HepG2 (cell line): ENCODE measurements at regions not wholly inside any gene's neighbourhood (a gene's known extent, or its start where the extent isn't known, plus 50 kb on each side); places are given as distances from the start of the nearest gene placed in this dataset.

Experiments
- ATAC-seq: fragments of 200-7000 bp; cut with Tn5 transposase; 3 replicates; pipeline ENCODE4 v1.9.1; 2020; ENCODE audit warnings: mild to moderate bottlenecking, moderate library complexity
- BruUV-seq: library from RNA; stranded (reverse); fragments of 400-500 nt; replicated peaks from 2 replicates; lab custom pipeline; 2021; lab: Mats Ljungman, UMichigan
- CTCF ChIA-PET: fragments of 300-600 bp; formaldehyde crosslinking; extraction: SDS; loops from one replicate; lab custom pipeline; 2021; ENCODE audit warnings: low total read pairs, inconsistent platforms, low intra/inter-chr PET ratio; lab: Yijun Ruan, JAX
- POLR2A ChIA-PET: fragments of 350-600 bp; sonication (Branson Sonifier 250); formaldehyde crosslinking; loops from one replicate; lab custom pipeline; 2020; ENCODE audit warnings: antibody characterized with exemption, inconsistent platforms; lab: Yijun Ruan, JAX
- DNase-seq: peaks from one replicate; pipeline ENCODE4 v3.0.0-alpha.2; 2015; ENCODE audit warnings: low spot score
- FAIRE-seq: peaks from 3 replicates; lab custom pipeline; 2011; peaks lifted over from hg19 to GRCh38; lab: Jason Lieb, UNC
- H2AFZ ChIP-seq: one replicate; pipeline ENCODE4 v1.6.1; 2011; ENCODE audit warnings: low read length, inconsistent platforms
- H3K27ac ChIP-seq: fragments of 300-600 bp; 3 replicates; pipeline ENCODE4 v1.8.0; 2011; ENCODE audit warnings: mixed run types, mild to moderate bottlenecking, mixed read lengths, low read length, inconsistent platforms; ENCODE audit not compliant: insufficient read depth; ENCODE audit errors: extremely low read length
- H3K27me3 ChIP-seq, 2 experiments: fragments of 200-600 bp in 1 of 2; 2 replicates in 1 of 2; 3 replicates in 1 of 2; pipeline versions ENCODE4 v1.6.0 to v1.8.0; 2011; ENCODE audit warnings: low read length in 2 of 2, mild to moderate bottlenecking in 2 of 2, moderate library complexity in 2 of 2, inconsistent platforms in 1 of 2; ENCODE audit not compliant: insufficient read depth in 2 of 2, control insufficient read depth in 1 of 2
- H3K36me3 ChIP-seq, 2 experiments: fragments of 200-600 bp in 1 of 2; replicated peaks in 1 of 2; 2 replicates in 1 of 2; 3 replicates in 1 of 2; pipeline versions ENCODE4 v1.5.1 to v1.8.0; 2011; ENCODE audit warnings: low read length in 2 of 2, inconsistent platforms in 1 of 2; ENCODE audit not compliant: insufficient read depth in 2 of 2, control insufficient read depth in 1 of 2
- H3K4me1 ChIP-seq: 2 replicates; pipeline ENCODE4 v1.5.1; 2012; ENCODE audit warnings: low read length, inconsistent platforms; ENCODE audit not compliant: insufficient read depth
- H3K4me2 ChIP-seq: 2 replicates; pipeline ENCODE4 v1.6.0; 2011; ENCODE audit warnings: low read depth, low read length, inconsistent platforms
- H3K4me3 ChIP-seq, 3 experiments: fragments of 200-600 bp in 1 of 3; sonication (generic), shearing (Covaris generic) in 1 of 3; replicated peaks in 1 of 3; 2 replicates each; pipeline ENCODE4 v1.5.1; 2011 to 2016; ENCODE audit warnings: low read length in 3 of 3, inconsistent platforms in 2 of 3, low read depth in 2 of 3, mild to moderate bottlenecking in 2 of 3, control low read depth in 1 of 3, mixed read lengths in 1 of 3; ENCODE audit not compliant: insufficient read depth in 1 of 3
- H3K79me2 ChIP-seq: one replicate; pipeline ENCODE4 v1.6.1; 2011; ENCODE audit warnings: low read length, inconsistent platforms; ENCODE audit not compliant: insufficient read depth
- H3K9ac ChIP-seq: 2 replicates; pipeline ENCODE4 v1.6.0; 2011; ENCODE audit warnings: mild to moderate bottlenecking, low read depth, low read length, inconsistent platforms; ENCODE audit not compliant: insufficient read depth
- H3K9me3 ChIP-seq: 2 replicates; pipeline ENCODE4 v1.5.1; 2012; ENCODE audit warnings: mild to moderate bottlenecking, low read length
- H4K20me1 ChIP-seq: 2 replicates; pipeline ENCODE4 v1.6.0; 2011; ENCODE audit warnings: inconsistent platforms, mild to moderate bottlenecking, low read length, moderate library complexity; ENCODE audit not compliant: insufficient read depth
- AHR ChIP-seq: IDR thresholded peaks from 2 replicates; pipeline ENCODE4 v1.6.1; 2018; ENCODE audit warnings: missing genetic modification reagents, missing compliant biosample characterization
- CC2D1A ChIP-seq: sonication (generic); formaldehyde crosslinking; IDR thresholded peaks from 2 replicates; pipeline ENCODE4 v1.8.1; 2023; ENCODE audit warnings: mild to moderate bottlenecking, missing genetic modification reagents
- CTCF ChIP-seq: sonication (generic); formaldehyde crosslinking; IDR thresholded peaks from 2 replicates; pipeline ENCODE4 v1.5.0; 2020; ENCODE audit warnings: mild to moderate bottlenecking, missing genetic modification reagents, moderate library complexity
- GABPB1 ChIP-seq: IDR thresholded peaks from 2 replicates; pipeline ENCODE4 v1.6.1; 2016; ENCODE audit warnings: mild to moderate bottlenecking, missing genetic modification reagents, moderate library complexity, missing compliant biosample characterization
- HDAC2 ChIP-seq: sonication (generic); formaldehyde crosslinking; IDR thresholded peaks from 2 replicates; pipeline ENCODE4 v1.4.0; 2020; ENCODE audit warnings: missing genetic modification reagents
- NFE2 ChIP-seq: sonication (generic); formaldehyde crosslinking; IDR thresholded peaks from 2 replicates; pipeline ENCODE4 v1.4.0; 2020; ENCODE audit warnings: missing genetic modification reagents
- PAXIP1 ChIP-seq: sonication (generic); formaldehyde crosslinking; conservative IDR thresholded peaks from 2 replicates; pipeline ENCODE4 v1.4.0; 2020; ENCODE audit warnings: mild to moderate bottlenecking, missing genetic modification reagents, moderate library complexity
- RAD21 ChIP-seq: fragments of 450-650 bp; formaldehyde crosslinking; IDR thresholded peaks from 2 replicates; pipeline ENCODE4 v1.5.0; 2020; ENCODE audit warnings: mild to moderate bottlenecking
- SPEN ChIP-seq: sonication (generic); formaldehyde crosslinking; IDR thresholded peaks from 2 replicates; pipeline ENCODE4 v1.5.1; 2020; ENCODE audit warnings: low read depth, mild to moderate bottlenecking, missing genetic modification reagents
- ZBTB46 ChIP-seq: sonication (generic); formaldehyde crosslinking; IDR thresholded peaks from 2 replicates; pipeline ENCODE4 v1.4.0; 2020; ENCODE audit warnings: mild to moderate bottlenecking, missing genetic modification reagents, borderline replicate concordance
- ZC3H13 ChIP-seq: sonication (generic); formaldehyde crosslinking; IDR thresholded peaks from 2 replicates; pipeline ENCODE4 v1.8.1; 2023; ENCODE audit warnings: mild to moderate bottlenecking, missing genetic modification reagents, moderate library complexity
- ZMAT5 ChIP-seq: sonication (generic); formaldehyde crosslinking; IDR thresholded peaks from 2 replicates; pipeline ENCODE4 v1.5.0; 2020; ENCODE audit warnings: mild to moderate bottlenecking, low read depth, missing genetic modification reagents, borderline replicate concordance
- ZNF24 ChIP-seq: fragments of 450-650 bp; IDR thresholded peaks from 2 replicates; pipeline ENCODE4 v1.6.1; 2017; ENCODE audit warnings: antibody characterized with exemption, mild to moderate bottlenecking
- ZNF253 ChIP-seq: sonication (generic); formaldehyde crosslinking; IDR thresholded peaks from 2 replicates; pipeline ENCODE4 v1.8.0; 2022; ENCODE audit warnings: mild to moderate bottlenecking, missing genetic modification reagents, borderline replicate concordance
- ZNF678 ChIP-seq: sonication (generic); formaldehyde crosslinking; IDR thresholded peaks from 2 replicates; pipeline ENCODE4 v1.4.0; 2020; ENCODE audit warnings: mild to moderate bottlenecking, missing genetic modification reagents
- WGBS: methylation state at CpG from one replicate; pipeline ENCODE4 v1.1.6; 2017; ENCODE audit warnings: low lambda C conversion rate; 5-methylcytosine and 5-hydroxymethylcytosine counted together
- in situ Hi-C: cut with HindIII; loops from 2 replicates; pipeline ENCODE4 v1.10.0; 2017; ENCODE audit warnings: low pct_unique_long_range_greater_than_20kb; ENCODE audit not compliant: extremely low pct_ligation_motif_present
- intact Hi-C: fragments of 100-400 bp; cut with micrococcal nuclease; formaldehyde crosslinking; loops from one replicate; pipeline ENCODE4 v1.10.0; 2022; ENCODE audit not compliant: unreplicated experiment

- POLR2A ChIA-PET, result interaction anchor here (0.8 to 2.6 kb wide), 10 partner anchors 12 to 441 kb away, joined by 3 to 46 read pairs (median 5); no protein-coding TSS in a partner anchor
- no peaks in the 10 kb centered on the region for H3K79me2 ChIP-seq
- no peaks in the 10 kb centered on the region for H3K36me3 ChIP-seq
- ATAC-seq, result no peak
- H3K27me3 ChIP-seq, result no peaks in the 10 kb centered on the region
- 69% methylated on average over 14 of the region's 14 CpGs for WGBS
- no peaks in the 10 kb centered on the region for H4K20me1 ChIP-seq
- no peaks in the 10 kb centered on the region for H3K9me3 ChIP-seq
- CTCF ChIA-PET, result no interaction called here
- peak overlapping the region; percentile 91 for H3K27ac ChIP-seq
- peaks cover 90% of the 10 kb centered on the region for H3K4me1 ChIP-seq
- in situ Hi-C loops, result no loop called here
- intact Hi-C loops, result loop anchor here (5.0 kb wide), 1 partner anchor 144 kb away; the partner anchor contains the start of gene RYBP
- peak overlapping the region; percentile 62 for H3K9ac ChIP-seq
- DNase-seq, result no peak
- H2AFZ ChIP-seq, result no peak overlapping the region
- no TSS peak for BruUV-seq
- FAIRE-seq, result peak; percentile 12
- peak overlapping the region; percentile 66 for H3K4me2 ChIP-seq
- peak overlapping the region in 1 of 3 experiments; percentile 56; a peak in 1 of 6 replicates for H3K4me3 ChIP-seq
- no peak for TF ChIP-seq CTCF (CRISPR knock-in tag)
- no peak for TF ChIP-seq SPEN (CRISPR knock-in tag)
- TF ChIP-seq ZMAT5 (CRISPR knock-in tag), result no peak
- no peak for TF ChIP-seq RAD21 (CRISPR knock-in tag)
- no peak for TF ChIP-seq PAXIP1 (CRISPR knock-in tag)
- TF ChIP-seq NFE2 (CRISPR knock-in tag), result no peak
- TF ChIP-seq ZBTB46 (CRISPR knock-in tag), result no peak
- TF ChIP-seq GABPB1, result no peak
- no peak for TF ChIP-seq ZC3H13 (CRISPR knock-in tag)
- no peak for TF ChIP-seq AHR (CRISPR knock-in tag)
- no peak for TF ChIP-seq HDAC2
- no peak for TF ChIP-seq ZNF678 (CRISPR knock-in tag)
- TF ChIP-seq CC2D1A (CRISPR knock-in tag), result no peak
- peak; percentile 74; the same call in 1 of the 2 replicates for TF ChIP-seq ZNF24
- TF ChIP-seq ZNF253 (CRISPR knock-in tag), result no peak
Measured at GRCh38 chr3:72591522-72592421, 256.5 kb downstream of the SHQ1 start.
